OCI-LY3 (cell line): ENCODE measurements at regions not wholly inside any gene's neighbourhood (a gene's known extent, or its start where the extent isn't known, plus 50 kb on each side); places are given as distances from the start of the nearest gene placed in this dataset.

Experiments
- CTCF ChIP-seq: fragments of 200-600, 300-600 bp; sonication (generic); IDR thresholded peaks from 2 replicates; pipeline ENCODE4 v1.5.1; 2014; ENCODE audit warnings: antibody characterized with exemption, low read length, low read depth
- EZH2phosphoT487 ChIP-seq: fragments of 200-600 bp; shearing (Covaris generic); IDR thresholded peaks from 2 replicates; pipeline ENCODE4 v1.6.1; 2018; ENCODE audit warnings: antibody characterized with exemption, mixed run types, low read depth

GRCh38 chr7:15845868-15846267 is 159.4 kb upstream of the MEOX2 start:
- TF ChIP-seq CTCF (no peak), EZH2phosphoT487 (no peak)
